ENCODE measurements at regions not wholly inside any gene's neighbourhood (a gene's known extent, or its start where the extent isn't known, plus 50 kb on each side); places are given as distances from the start of the nearest gene placed in this dataset.

DNA sequence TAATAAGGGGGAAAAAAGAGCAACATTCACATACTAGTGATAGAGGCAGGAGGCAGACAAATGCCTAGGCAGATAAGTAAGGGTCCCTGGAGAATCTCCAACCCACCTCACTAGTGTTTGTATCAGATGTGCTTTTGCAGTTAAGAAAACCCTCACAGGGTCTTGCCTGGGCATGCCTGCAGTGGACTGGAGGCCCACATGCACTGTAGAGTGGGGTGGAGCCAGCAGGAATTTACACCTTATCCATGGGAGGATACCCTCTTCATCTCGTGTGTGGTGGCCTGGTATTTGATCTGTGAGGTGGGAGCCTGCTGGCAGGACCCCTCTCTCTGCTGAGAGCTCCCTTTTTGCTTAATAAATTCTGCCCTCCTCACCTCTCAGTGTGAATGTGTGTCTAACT is 238.0 kb upstream of the SLC16A7 start:
- TF ChIP-seq, protein P1, sequence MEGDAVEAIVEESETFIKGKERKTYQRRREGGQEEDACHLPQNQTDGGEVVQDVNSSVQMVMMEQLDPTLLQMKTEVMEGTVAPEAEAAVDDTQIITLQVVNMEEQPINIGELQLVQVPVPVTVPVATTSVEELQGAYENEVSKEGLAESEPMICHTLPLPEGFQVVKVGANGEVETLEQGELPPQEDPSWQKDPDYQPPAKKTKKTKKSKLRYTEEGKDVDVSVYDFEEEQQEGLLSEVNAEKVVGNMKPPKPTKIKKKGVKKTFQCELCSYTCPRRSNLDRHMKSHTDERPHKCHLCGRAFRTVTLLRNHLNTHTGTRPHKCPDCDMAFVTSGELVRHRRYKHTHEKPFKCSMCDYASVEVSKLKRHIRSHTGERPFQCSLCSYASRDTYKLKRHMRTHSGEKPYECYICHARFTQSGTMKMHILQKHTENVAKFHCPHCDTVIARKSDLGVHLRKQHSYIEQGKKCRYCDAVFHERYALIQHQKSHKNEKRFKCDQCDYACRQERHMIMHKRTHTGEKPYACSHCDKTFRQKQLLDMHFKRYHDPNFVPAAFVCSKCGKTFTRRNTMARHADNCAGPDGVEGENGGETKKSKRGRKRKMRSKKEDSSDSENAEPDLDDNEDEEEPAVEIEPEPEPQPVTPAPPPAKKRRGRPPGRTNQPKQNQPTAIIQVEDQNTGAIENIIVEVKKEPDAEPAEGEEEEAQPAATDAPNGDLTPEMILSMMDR (IDR thresholded peaks at IDR 0.05; ENCODE audit: low read length), result no peak
- TF ChIP-seq EZH2phosphoT487 (IDR thresholded peaks at IDR 0.05; ENCODE audit: low read length) (no peak), EZH2 (optimal IDR thresholded peaks at IDR 0.05; ENCODE audit: low read depth, low read length) (no peak)

Data from MM.1S (cell line).